ENCODE measurements at regions not wholly inside any gene's neighbourhood (a gene's known extent, or its start where the extent isn't known, plus 50 kb on each side); places are given as distances from the start of the nearest gene placed in this dataset.
A peak's percentile ranks its signal among the peaks of the same experiment; 100 is the strongest.
"Not testable (repeated sequence)": the region's sequence is repeated elsewhere in the genome, so short reads cannot be mapped to it uniquely, and the experiment has no call there.

DNA sequence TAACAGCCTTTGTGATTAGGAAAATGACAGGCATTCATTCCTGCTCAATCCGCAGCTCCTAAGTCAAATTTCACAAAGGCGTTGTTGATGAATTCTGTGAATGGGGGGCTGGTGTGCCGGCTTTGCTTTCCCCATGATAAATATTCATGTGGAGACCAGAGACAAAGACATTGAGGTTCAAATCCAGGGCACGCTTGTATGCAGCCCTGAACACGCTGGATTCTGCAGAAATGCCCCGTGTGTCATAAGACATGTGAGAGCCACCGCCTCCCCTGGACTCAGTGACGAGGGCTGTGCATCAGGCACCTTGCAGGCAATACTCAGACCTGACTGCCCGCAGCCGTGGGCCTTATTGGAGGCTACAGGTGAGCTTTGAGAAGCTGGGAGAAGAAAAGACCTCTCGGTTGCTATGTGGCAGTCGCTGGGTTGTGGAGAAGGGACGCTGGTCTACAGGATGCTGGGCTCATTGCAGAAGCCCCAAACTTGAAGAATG lies 906.2 kb downstream of the BRD1 start:
- DNase-seq (ENCODE audit: low read depth in 3 of 3), result no peak

DNA sequence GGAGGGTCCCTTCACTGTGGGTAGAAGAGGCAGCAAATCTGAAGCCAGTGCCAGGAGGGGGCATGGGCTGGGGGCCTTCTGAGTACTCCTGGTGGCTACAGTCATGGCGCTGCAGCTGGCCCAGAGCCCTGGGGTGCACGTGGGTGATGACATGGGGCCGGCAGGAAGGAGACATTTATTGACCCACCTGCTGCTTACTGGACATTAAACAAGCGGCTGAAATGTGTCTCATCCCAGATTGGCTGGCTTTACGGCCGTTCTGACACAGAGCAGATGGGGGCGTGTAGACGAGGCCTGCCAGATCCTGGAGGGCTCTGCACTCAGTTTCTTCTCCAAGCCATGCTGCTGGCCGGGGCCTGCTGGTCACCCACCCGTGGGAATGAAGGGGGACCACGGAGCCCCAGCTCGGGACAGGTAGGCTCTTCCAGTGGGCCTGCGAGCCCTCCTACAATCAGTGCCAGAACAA lies 906.9 kb downstream of the BRD1 start:
- no peak for DNase-seq (ENCODE audit: low read depth in 3 of 3)

DNA sequence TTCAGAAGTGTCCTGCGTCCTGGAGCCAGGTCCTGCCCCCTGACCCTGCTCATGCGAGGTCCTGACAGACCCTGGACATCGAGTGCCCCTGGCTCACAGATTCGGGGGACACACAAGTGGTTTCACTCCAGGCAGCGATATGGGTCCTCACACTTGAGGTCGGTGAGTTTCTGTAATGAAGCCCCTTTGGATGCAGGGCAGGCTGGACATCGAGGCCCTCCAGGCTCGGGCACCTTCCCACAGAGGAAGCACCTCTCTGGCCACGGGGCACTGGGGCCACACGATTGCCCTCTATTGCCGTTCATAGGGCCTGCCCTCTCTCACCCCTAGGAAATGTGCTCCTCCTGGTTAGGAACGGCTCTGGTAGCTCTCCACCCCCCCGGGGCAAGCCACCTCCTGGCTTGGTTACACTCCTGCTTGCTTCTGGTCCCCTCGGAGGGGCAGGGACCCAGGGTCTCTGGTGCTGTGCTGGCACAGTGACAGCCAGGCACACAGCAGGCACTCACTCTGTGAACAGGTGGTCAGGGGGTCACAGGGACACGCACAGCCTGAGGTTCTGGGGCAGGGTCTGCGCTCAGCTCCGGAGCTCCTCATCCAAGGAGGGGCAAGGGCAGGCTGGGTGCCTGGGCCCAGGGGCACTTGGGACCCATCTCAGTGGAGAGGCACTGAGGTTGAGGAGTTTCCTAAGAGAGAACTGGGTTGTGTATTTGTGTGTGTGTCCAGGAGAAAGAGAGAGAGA lies 907.7 kb downstream of the BRD1 start:
- DNase-seq (ENCODE audit: low read depth in 3 of 3), result no peak

DNA sequence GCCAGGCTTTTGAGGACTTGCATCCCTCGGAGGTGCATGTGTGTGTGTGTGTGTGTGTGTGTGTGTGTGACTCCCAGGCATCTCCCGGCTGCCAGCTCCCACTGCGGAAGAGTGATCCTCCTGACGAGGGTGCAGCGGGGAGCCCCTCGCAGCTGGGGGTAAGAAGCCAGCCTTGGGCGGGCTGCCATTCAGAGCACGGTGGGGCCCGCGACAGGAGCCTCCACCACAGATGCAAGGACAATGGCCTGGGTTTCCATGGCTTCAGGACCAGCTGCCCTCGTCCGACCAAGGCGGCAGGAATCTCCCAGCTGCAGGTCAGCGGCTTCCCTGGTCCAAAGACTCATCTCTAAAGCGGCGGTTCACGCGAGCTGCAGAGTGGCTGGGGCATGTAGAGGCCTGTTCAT lies 908.5 kb downstream of the BRD1 start:
- no peak for DNase-seq (ENCODE audit: low read depth in 3 of 3)

DNA sequence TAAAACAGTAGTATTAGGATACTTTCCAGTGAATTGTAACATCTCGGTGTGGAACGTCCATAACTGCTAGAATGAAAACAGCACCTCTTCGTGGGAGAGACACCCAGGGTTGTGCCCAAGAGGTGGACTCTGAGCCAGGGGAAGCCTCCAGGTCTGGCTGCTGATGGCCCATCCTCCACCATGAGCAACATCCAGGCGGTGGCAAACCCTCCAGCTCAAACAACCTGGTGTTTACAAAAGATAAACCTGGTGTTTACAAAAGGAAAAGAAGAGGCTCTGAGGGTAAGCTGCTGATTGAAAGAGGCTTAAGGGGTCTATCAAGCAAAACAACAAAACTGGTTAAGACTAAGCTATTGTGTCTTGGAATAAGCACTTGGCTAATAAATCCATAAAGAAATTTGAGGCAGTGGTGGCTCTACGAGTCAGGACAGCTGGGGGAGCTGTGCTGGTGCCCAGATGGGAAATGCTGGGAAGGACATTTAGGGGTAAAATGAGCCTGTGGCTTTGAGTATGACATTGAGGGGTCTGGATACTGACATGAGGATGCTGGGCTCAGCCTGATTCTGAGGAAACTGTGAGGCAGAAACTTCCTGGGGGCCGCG lies 909.0 kb downstream of the BRD1 start:
- no peak for DNase-seq (ENCODE audit: low read depth in 3 of 3)

DNA sequence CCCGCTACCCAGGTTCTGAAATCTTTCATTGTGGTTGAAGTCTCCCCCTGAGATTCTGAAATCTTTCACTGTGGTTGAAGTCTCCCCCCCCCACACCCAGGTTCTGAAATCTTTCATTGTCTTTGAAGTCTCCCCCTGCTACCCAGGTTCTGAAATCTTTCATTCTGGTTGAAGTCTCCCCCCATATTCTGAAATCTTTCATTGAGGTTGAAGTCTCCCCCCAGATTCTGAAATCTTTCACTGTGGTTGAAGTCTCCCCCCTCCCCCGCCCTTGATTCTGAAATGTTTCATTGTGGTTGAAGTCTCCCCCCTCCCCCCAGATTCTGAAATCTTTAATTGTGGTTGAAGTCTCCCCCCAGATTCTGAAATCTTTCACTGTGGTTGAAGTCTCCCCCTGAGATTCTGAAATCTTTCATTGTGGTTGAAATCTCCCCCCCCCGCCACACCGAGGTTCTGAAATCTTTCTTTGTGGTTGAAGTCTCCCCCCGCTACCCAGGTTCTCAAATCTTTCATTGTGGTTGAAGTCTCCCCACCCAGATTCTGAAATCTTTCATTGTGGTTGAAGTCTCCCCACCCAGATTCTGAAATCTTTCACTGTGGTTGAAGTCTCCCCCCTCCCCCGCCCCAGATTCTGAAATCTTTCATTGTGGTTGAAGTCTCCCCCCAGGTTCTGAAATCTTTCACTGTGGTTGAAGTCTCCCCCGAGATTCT lies 915.2 kb downstream of the BRD1 start:
- DNase-seq (ENCODE audit: low read depth in 3 of 3), result not testable (repeated sequence)

DNA sequence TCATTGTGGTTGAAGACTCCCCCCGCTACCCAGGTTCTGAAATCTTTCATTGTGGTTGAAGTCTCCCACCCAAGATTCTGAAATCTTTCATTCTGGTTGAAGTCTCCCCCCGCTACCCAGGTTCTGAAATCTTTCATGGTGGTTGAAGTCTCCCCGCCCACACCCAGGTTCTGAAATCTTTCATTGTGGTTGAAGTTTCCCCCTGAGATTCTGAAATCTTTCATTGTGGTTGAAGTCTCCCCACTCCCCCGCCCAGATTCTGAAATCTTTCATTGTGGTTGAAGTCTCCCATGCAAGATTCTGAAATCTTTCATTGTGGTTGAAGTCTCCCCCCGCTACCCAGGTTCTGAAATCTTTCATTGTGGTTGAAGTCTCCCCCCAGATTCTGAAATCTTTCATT lies 916.0 kb downstream of the BRD1 start:
- peak in 1 of 3 experiments; percentile 9 for DNase-seq (ENCODE audit: low read depth in 3 of 3)

DNA sequence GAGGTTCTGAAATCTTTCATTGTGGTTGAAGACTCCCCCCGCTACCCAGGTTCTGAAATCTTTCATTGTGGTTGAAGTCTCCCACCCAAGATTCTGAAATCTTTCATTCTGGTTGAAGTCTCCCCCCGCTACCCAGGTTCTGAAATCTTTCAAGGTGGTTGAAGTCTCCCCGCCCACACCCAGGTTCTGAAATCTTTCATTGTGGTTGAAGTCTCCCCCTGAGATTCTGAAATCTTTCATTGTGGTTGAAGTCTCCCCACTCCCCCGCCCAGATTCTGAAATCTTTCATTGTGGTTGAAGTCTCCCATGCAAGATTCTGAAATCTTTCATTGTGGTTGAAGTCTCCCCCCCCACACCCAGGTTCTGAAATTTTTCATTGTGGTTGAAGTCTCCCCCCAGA lies 916.6 kb downstream of the BRD1 start:
- DNase-seq (ENCODE audit: low read depth in 3 of 3), result not testable (repeated sequence)

DNA sequence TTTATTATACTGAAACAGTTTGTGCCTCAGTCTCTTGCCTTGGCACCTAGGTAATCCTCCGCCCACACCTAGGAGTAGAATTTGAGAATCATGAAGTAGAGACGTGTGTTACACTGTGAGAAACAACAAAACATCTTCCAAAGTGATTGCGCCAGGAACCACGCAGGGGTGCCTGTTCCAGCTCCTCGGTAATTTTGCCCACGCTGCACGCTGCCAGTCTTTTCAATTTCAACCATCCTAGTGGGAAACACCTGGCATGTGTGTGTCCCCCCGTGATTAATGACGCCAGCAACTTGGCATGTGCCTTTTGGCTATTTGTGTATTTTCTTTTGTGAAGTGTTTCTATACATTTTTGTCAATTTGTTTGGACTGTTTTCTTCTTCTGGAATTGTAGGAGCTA lies 919.1 kb downstream of the BRD1 start:
- no peak for DNase-seq (ENCODE audit: low read depth in 3 of 3)

DNA sequence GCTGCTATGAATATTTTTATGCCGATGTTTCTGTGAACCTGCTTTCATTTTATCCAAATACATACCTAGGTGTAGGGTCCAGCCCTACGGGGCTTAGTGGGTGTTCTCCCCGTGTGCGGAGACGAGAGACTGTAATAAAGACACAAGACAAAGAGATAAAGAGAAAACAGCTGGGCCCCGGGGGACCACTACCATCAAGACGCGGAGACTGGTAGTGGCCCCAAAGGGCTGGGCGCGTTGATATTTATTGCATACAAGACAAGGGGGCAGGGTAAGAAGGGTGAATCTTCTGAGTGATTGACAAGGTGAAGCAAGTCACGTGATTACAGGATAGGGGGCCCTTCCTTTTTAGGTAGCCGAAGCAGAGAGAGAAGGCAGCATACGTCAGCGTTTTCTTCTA lies 920.1 kb downstream of the BRD1 start:
- DNase-seq (ENCODE audit: low read depth in 3 of 3), result no peak

DNA sequence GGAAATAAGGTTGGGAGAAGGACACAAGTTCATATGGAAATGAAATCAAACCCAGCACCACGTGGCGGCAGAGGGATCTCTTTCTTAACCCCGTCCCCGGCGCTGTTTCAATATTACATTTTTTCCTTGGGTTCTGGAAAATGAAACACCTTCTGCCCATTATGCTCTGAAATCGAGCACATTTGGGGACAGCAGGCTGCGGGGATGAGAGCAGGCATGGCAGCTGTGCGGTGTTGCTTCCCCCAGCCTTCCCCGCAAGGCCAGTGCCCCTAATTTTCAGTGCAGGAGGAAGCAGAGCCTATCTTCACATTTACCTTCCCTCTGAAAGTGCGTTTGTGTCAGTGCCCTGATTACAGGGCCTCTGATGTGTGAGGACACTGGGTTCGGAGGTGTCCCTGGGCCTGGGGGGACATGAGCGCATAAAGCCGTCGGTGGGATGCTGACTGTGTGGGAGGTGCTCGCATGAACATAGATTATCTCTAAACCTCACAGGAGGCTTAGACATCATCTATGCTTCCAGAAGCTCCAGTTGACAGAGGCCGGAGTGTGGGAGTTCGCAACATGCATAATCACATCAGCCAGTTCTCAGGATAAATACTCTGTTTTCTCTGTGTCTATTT lies 921.3 kb downstream of the BRD1 start:
- DNase-seq (ENCODE audit: low read depth in 3 of 3), result no peak

DNA sequence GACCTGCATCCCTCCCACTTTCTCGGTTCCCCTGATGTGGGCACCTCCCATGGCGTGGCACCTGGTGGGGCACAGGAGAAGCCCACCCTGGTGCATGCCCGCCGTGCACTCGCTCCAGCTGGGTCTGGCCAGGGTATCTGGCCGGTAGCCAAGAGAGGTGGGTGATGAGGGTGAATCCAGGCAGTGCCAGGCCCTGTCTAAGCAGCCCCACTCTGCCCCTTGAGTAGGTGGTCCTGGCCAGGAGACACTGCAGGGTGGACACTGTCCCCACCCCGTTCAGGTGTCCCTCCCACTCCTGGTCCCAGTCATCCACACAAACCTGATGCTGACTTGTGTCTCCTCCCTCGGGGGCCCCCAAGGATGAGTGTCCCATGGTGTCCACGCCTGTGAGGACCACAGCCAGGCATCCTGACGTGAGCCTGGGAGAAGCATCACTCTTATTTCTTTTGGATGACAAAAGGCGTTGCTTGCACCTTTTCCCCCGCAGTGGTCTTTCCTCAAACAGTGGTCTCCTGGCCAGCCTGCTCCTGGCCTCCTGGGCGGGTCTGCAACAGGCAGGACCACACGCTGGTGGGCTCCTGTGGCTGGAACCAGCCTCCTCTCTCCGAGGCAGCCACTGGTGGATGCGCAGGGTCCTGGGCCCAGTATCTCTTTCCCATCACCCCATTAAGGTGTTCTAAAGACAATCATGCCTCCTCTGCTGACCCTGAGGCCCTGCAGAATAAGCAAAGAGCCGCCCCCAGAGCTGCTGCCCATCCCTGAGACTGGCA lies 922.3 kb downstream of the BRD1 start:
- no peak for DNase-seq (ENCODE audit: low read depth in 3 of 3)

DNA sequence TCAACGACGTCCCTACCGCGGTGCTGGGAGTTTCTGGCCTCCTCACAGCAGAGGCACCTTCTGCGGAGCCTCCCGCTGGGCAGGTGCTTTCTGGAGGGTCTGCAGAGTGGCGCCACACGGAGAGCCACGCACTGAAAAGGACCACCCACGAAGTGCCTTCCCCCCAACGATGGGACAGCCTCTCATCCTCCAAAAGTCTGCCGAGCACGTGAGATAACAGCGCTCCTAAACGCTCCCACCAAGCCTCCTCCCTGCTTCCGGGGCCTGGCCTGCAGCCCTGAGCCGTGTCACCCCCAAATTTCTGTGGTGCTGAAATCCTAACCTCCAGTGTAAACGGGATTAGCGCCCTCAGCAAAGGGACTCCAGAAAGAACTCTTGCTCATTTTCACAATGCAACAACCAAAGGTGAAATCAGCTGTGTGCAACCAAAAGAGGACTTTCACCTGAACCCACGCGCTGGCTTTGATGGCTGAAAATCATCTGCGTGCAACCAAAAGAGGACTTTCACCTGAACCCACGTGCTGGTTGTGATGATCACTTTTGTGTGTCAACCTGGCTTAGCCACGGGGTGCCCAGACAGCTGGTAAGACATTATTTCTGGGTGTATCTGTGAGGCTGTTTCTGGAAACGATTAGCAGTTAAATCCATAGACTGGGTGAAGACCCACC lies 924.6 kb downstream of the BRD1 start:
- DNase-seq (ENCODE audit: low read depth in 3 of 3), result no peak

DNA sequence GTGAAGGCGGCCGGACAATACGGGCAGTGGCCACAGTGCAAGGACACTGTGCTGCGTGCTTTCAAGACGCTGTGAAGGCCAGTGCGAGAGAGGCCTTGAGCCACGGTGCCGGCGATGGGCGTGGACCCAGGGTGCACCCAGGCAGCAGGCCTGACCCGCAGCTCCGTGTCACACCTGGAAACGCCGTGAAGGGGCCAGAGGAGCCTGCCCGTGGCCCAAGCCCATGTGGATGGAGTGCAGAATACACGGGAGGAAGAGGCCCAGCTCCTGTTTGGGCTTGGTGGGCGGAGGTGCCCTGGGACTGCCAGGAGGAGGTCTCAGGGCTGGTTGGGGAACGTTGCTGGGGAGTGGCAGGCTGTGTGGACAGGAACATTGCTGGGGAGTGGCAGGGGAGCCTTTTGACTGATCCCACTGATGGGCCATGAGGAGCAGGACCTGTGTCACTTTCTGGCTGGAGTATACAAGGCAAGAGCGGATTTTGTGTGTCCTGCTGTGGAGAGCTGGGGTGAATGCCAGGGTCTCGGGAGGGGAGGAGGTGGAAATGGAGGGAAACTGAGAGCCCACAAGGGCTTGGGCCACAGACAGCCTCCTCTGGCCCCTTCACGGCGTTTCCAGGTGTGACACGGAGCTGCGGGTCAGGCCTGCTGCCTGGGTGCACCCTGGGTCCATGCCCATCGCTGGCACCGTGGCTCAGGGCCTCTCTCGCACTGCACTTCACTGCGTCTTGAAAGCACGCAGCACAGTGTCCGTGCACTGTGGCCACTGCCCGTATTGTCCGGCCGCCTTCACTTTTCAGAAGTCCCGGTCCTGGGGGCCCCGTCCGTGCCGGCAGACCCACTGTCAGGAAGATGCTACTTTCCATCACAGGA lies 925.4 kb downstream of the BRD1 start:
- DNase-seq (ENCODE audit: low read depth in 3 of 3), result no peak

DNA sequence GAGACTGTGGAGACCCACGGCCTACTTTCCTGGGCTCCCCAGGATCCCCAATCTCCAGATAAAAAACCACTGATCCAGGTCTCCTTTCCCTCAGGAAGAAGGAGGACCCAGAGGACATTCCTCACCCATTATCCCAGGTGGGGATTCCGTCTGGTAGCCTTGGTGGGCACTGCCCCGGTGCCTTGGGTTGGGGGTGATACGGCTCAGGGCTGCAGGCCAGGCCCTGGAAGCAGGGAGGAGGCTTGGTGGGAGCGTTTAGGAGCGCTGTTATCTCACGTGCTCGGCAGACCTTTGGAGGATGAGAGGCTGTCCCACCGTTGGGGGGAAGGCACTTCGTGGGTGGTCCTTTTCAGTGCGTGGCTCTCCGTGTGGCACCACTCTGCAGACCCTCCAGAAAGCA lies 926.3 kb downstream of the BRD1 start:
- DNase-seq (ENCODE audit: low read depth in 3 of 3), result no peak

DNA sequence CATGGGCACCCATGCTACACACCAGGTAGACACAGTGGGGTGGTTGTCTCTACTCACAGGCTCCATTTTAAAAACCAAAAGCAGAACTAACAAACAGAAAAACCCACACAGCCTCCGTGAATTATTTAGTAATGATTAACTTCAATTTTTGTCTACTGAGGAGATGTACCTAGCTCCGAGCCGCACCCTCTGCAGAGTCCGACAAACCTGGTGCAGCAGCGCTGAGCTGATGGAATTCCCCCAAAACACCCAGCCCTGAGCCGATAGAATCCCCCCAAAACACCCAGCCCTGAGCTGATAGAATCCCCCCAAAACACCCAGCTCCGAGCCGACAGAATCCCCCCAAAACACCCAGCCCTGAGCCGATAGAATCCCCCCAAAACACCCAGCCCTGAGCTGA lies 927.0 kb downstream of the BRD1 start:
- DNase-seq (ENCODE audit: low read depth in 3 of 3), result no peak

DNA sequence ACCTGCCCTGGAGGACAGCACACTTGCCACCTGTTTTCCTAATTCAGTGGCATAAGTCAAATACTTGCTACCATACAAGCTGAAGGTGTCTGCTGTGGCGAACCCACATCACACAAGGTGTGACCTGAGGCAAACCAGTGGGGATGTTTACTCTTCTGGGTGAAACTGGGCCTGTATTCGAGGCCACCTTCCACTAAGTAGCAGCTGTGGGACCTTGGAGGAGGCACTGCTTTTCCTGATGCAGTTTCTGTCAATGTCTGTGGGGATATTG lies 927.4 kb downstream of the BRD1 start:
- DNase-seq (ENCODE audit: low read depth in 3 of 3), result no peak

DNA sequence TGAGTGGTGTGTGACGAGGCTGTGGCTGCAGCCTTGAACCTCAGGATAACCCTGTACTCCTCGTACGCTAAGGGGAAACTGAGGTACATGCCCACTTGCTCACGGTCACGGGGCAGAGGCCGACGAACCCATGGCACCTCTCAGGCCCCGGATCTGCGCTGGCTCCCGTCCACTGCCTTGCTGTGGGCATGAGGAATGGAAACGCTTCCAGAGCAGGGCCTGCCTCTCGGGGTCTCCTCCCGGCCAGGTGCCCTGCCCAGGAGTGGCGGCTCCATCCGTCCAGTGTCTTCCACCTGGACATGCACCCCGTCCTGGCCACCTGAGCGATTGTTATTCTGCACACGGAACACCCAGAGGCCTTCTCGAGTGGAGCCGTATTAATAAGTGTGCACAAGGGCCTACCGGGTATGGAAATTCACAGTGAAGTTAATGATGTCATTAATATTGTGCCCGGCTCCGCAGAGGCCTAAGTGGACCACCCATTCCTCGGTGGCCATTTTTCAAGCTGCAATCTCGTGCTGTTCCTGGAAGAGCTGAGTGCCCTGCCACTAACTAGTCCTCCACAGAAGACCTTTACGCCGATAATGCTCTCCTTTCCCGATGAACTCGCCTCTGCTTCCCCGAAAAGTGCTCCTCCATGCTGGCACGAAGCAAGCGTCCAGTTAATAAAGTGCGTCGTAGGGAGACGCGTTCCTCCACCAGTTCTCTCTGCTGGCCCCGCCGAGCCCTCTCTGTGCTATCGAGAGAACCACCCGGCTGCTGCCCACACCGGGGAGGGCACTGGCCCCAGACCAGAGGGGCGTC lies 927.9 kb downstream of the BRD1 start:
- no peak for DNase-seq (ENCODE audit: low read depth in 3 of 3)

DNA sequence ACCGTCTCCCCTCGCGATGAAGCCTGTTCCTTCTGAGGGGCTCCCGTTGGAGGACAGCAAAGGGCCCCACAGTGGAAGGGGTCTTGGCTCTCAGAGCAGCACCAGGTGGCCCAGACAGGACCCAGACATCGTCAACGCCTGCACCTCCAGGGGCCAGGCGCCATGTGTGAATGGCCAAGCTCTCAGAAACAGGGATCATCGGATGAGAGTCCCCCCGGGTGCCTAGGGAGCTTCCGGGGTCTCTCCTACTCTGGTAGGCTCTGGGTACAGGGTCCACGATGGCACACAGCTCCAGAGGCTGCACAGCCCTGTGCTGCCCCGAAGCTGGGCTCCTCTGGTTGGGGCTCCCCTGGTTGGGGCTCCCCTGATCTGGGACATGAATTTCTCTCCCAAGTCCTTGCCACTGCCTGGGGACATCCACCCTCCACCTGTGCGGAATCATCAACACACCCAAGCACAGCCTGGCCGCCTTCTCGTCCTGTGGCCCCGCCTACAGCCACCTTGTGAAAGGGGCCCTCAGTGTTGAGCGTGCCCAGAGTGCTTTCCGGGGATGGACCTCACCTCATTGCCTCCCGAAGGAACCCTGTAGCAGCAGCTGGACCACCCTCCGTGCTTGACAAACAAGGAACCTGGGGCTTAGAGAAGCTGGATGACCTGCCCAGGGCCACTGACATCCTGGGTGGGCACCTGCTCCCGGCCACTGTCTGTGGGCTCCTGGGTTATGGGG lies 929.0 kb downstream of the BRD1 start:
- no peak for DNase-seq (ENCODE audit: low read depth in 3 of 3)
